Endothelial cell of umbilical vein (primary cell): ENCODE measurements at regions not wholly inside any gene's neighbourhood (a gene's known extent, or its start where the extent isn't known, plus 50 kb on each side); places are given as distances from the start of the nearest gene placed in this dataset.

Source experiments
- BruUV-seq: library from RNA; stranded (reverse); fragments of 400-500 nt; replicated peaks from 2 replicates; lab custom pipeline; 2021; lab: Mats Ljungman, UMichigan
- CTCF ChIA-PET: fragments of 300-600, 350-600 bp; sonication (Branson Sonifier 250); formaldehyde crosslinking; loops from one replicate; lab custom pipeline; 2021; ENCODE audit warnings: antibody characterized with exemption, inconsistent platforms; lab: Charles Lee
- POLR2A ChIA-PET: fragments of 300-600, 350-600 bp; sonication (Branson Sonifier 250); formaldehyde crosslinking; loops from one replicate; lab custom pipeline; 2021; ENCODE audit warnings: antibody characterized with exemption, inconsistent platforms; lab: Charles Lee
- DNase-seq: peaks from one replicate; pipeline ENCODE4 v3.0.0-alpha.2; 2011; ENCODE audit warnings: low read depth, low spot score
- FAIRE-seq: peaks from 2 replicates; lab custom pipeline; 2011; peaks lifted over from hg19 to GRCh38; lab: Jason Lieb, UNC
- H2AFZ ChIP-seq: 2 replicates; pipeline ENCODE4 v1.6.0; 2012; ENCODE audit warnings: low read depth, low read length, control low read depth, inconsistent platforms
- H3K27ac ChIP-seq: 2 replicates; pipeline ENCODE4 v1.5.1; 2011; ENCODE audit warnings: low read depth, mild to moderate bottlenecking, control low read depth, low read length, moderate library complexity; ENCODE audit not compliant: insufficient read depth
- H3K27me3 ChIP-seq, 2 experiments: 2 replicates each; pipeline versions ENCODE4 v1.6.0 to v1.6.1; 2011; ENCODE audit warnings: low read length in 2 of 2, mixed read lengths in 1 of 2; ENCODE audit not compliant: control insufficient read depth in 2 of 2, insufficient read depth in 2 of 2
- H3K36me3 ChIP-seq, 2 experiments: 2 replicates in 1 of 2; 3 replicates in 1 of 2; pipeline ENCODE4 v1.5.1; 2011; ENCODE audit warnings: low read length in 2 of 2, mild to moderate bottlenecking in 1 of 2, moderate library complexity in 1 of 2; ENCODE audit not compliant: control insufficient read depth in 2 of 2, insufficient read depth in 2 of 2; ENCODE audit errors: extremely low read depth in 1 of 2
- H3K4me1 ChIP-seq: 3 replicates; pipeline ENCODE4 v1.5.1; 2011; ENCODE audit warnings: mild to moderate bottlenecking, low read length; ENCODE audit not compliant: control insufficient read depth, insufficient read depth; ENCODE audit errors: extremely low read depth
- H3K4me2 ChIP-seq: 2 replicates; pipeline ENCODE4 v1.6.1; 2011; ENCODE audit warnings: low read length, control low read depth, mixed read lengths; ENCODE audit not compliant: insufficient read depth
- H3K4me3 ChIP-seq, 3 experiments: fragments of 200-600 bp in 1 of 3; sonication (generic), shearing (Covaris generic) in 1 of 3; replicated peaks in 1 of 3; 2 replicates each; pipeline ENCODE4 v1.5.1; 2011 to 2016; ENCODE audit warnings: control low read depth in 3 of 3, low read length in 3 of 3, mild to moderate bottlenecking in 2 of 3, inconsistent platforms in 1 of 3, low read depth in 1 of 3, moderate library complexity in 1 of 3; ENCODE audit not compliant: insufficient read depth in 1 of 3
- H3K79me2 ChIP-seq: 2 replicates; pipeline ENCODE4 v1.6.0; 2012; ENCODE audit warnings: low read length, inconsistent platforms; ENCODE audit not compliant: control insufficient read depth, insufficient read depth
- H3K9ac ChIP-seq: replicated peaks from 2 replicates; pipeline ENCODE3; 2011; ENCODE audit warnings: low read length, control low read depth; ENCODE audit not compliant: insufficient read depth; ENCODE audit errors: extremely low read depth
- H3K9me1 ChIP-seq: replicated peaks from 3 replicates; pipeline ENCODE4 v1.6.0; 2011; ENCODE audit warnings: mild to moderate bottlenecking, low read length; ENCODE audit not compliant: control insufficient read depth, insufficient read depth; ENCODE audit errors: extremely low read depth
- H3K9me3 ChIP-seq: replicated peaks from 2 replicates; pipeline ENCODE4 v1.5.1; 2012; ENCODE audit warnings: low read length, inconsistent platforms; ENCODE audit not compliant: control insufficient read depth, insufficient read depth
- H4K20me1 ChIP-seq: replicated peaks from 2 replicates; pipeline ENCODE3; 2011; ENCODE audit warnings: mild to moderate bottlenecking, low read length; ENCODE audit not compliant: control insufficient read depth, insufficient read depth; ENCODE audit errors: extremely low read depth
- EZH2 ChIP-seq: IDR thresholded peaks from 2 replicates; pipeline ENCODE4 v1.6.1; 2012; ENCODE audit warnings: borderline replicate concordance, low read depth, mild to moderate bottlenecking, moderate library complexity, low read length, inconsistent platforms; ENCODE audit not compliant: severe bottlenecking
- FOS ChIP-seq: IDR thresholded peaks from 2 replicates; pipeline ENCODE4 v1.6.1; 2011; ENCODE audit warnings: mild to moderate bottlenecking, low read length, moderate library complexity, borderline replicate concordance; ENCODE audit not compliant: insufficient read depth
- GATA2 ChIP-seq: IDR thresholded peaks from 2 replicates; pipeline ENCODE4 v1.7.0; 2011; ENCODE audit warnings: low read depth, mild to moderate bottlenecking, moderate library complexity, mixed read lengths, low read length; ENCODE audit not compliant: insufficient read length, insufficient read depth
- JUN ChIP-seq: IDR thresholded peaks from 2 replicates; pipeline ENCODE4 v1.6.1; 2011; ENCODE audit warnings: borderline replicate concordance, low read depth; ENCODE audit not compliant: insufficient read length, insufficient read depth
- MYC ChIP-seq: IDR thresholded peaks from one replicate; pipeline ENCODE4 v1.6.1; 2011; ENCODE audit warnings: mild to moderate bottlenecking, low read depth, low read length
- POLR2A ChIP-seq: IDR thresholded peaks from 2 replicates; pipeline ENCODE4 v1.6.1; 2012; ENCODE audit warnings: low read depth, mild to moderate bottlenecking, control low read depth, low read length
- POLR2AphosphoS5 ChIP-seq: IDR thresholded peaks from 2 replicates; pipeline ENCODE4 v1.6.1; 2012; ENCODE audit warnings: low read depth, mild to moderate bottlenecking, control low read depth, low read length, moderate library complexity; ENCODE audit not compliant: insufficient read depth
- dilution Hi-C: fragments of 300-500 bp; cut with MboI; formaldehyde crosslinking; loops from one replicate; pipeline ENCODE4 v1.15.0; 2019; ENCODE audit warnings: low sequenced_read_pairs; ENCODE audit not compliant: extremely low pct_ligation_motif_present
- intact Hi-C: fragments of 100-400 bp; cut with micrococcal nuclease; formaldehyde crosslinking; loops from one replicate; pipeline ENCODE4 v1.10.0; 2022
- TF ChIP-seq, protein P1 (sequence below), 2 donors: IDR thresholded peaks; 1 replicate in 1 of 2; 2 replicates in 1 of 2; pipeline ENCODE4 v1.5.1; 2011; ENCODE audit warnings: low read length in 2 of 2, mild to moderate bottlenecking in 2 of 2, moderate library complexity in 2 of 2, control low read depth in 1 of 2, inconsistent platforms in 1 of 2, low read depth in 1 of 2; ENCODE audit not compliant: insufficient read depth in 1 of 2; ENCODE audit errors: extremely low read depth in 1 of 2
- TF ChIP-seq, protein P2 (sequence below): IDR thresholded peaks from 2 replicates; pipeline ENCODE4 v1.6.1; 2011; ENCODE audit not compliant: insufficient read depth, insufficient read length

DNA sequence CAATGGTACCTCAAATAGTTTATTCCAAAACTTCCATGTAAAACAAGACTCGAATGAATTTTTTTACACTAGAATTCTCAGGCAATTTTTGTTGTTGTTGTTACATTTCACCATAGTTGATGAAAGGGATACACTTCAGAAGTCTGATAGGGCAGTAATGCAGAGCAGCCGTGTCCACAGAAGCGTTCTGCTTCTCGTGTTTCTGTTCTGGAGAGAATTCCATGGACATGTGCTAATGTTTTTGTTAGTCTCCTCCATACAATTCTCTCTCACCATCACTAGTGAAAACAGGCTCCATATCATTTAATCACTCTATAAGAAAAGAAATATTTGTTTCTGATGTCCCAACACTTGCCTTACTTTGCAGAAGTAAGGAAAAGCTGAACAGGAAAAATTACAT is 606.1 kb downstream of the SLC16A7 start:
- Histone ChIP-seq H3K4me2 (no peak overlapping the region), H3K27me3 (no peaks in the 10 kb centered on the region), H3K9me1 (no peaks in the 10 kb centered on the region), H3K9me3 (no peaks in the 10 kb centered on the region), H3K27ac (no peak overlapping the region), H3K79me2 (no peaks in the 10 kb centered on the region), H3K4me3 (no peak overlapping the region), H3K9ac (no peak overlapping the region), H2AFZ (no peak overlapping the region), H4K20me1 (no peaks in the 10 kb centered on the region), H3K4me1 (no peaks in the 10 kb centered on the region), H3K36me3 (no peaks in the 10 kb centered on the region)
- intact Hi-C loops (no loop called here), dilution Hi-C loops (no loop called here)
- TF ChIP-seq MYC (no peak), FOS (no peak)
- BruUV-seq: no TSS peak
- FAIRE-seq (no peak), DNase-seq (no peak)
- ChIA-PET CTCF (no interaction called here), POLR2A (no interaction called here)

DNA sequence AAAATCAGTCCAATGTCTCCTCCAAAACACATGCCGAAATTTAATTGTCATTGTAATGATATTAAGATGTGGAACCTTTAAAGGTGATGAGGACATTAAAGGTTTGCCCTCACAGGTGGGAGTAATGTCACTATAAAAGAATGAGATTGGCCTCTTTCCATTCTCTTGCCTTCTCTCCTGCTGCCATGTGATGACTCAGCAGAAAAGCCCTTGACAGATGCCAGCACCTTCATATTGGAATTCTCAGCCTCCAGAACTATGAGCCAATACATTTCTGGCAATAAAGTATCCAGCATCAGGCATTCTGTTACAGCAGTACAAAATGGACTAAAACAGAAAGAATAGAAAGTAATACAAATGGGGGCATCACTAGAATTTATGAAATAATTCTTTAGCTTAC is 609.7 kb downstream of the SLC16A7 start:
- H3K9ac ChIP-seq: no peak overlapping the region
- POLR2A ChIA-PET: no interaction called here
- H3K27ac ChIP-seq: no peak overlapping the region
- CTCF ChIA-PET: no interaction called here
- no peaks in the 10 kb centered on the region for H3K27me3 ChIP-seq
- BruUV-seq: no TSS peak
- TF ChIP-seq POLR2A: no peak
- no peak for TF ChIP-seq MYC
- TF ChIP-seq, protein P1, sequence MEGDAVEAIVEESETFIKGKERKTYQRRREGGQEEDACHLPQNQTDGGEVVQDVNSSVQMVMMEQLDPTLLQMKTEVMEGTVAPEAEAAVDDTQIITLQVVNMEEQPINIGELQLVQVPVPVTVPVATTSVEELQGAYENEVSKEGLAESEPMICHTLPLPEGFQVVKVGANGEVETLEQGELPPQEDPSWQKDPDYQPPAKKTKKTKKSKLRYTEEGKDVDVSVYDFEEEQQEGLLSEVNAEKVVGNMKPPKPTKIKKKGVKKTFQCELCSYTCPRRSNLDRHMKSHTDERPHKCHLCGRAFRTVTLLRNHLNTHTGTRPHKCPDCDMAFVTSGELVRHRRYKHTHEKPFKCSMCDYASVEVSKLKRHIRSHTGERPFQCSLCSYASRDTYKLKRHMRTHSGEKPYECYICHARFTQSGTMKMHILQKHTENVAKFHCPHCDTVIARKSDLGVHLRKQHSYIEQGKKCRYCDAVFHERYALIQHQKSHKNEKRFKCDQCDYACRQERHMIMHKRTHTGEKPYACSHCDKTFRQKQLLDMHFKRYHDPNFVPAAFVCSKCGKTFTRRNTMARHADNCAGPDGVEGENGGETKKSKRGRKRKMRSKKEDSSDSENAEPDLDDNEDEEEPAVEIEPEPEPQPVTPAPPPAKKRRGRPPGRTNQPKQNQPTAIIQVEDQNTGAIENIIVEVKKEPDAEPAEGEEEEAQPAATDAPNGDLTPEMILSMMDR (IDR thresholded peaks at IDR 0.05; ENCODE audit: extremely low read depth in 1 of 2, insufficient read depth in 1 of 2, low read depth in 1 of 2, low read length in 2 of 2): no peak
- no peak for TF ChIP-seq EZH2
- no peak for TF ChIP-seq GATA2
- no peak for TF ChIP-seq JUN
- TF ChIP-seq POLR2AphosphoS5: no peak
- TF ChIP-seq, protein P2, sequence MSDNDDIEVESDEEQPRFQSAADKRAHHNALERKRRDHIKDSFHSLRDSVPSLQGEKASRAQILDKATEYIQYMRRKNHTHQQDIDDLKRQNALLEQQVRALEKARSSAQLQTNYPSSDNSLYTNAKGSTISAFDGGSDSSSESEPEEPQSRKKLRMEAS: no peak
- TF ChIP-seq FOS: no peak
- no peak overlapping the region for H3K4me2 ChIP-seq
- no peak for FAIRE-seq
- no peak overlapping the region for H3K4me3 ChIP-seq
- H3K9me3 ChIP-seq: no peaks in the 10 kb centered on the region
- H3K4me1 ChIP-seq: no peaks in the 10 kb centered on the region
- no peaks in the 10 kb centered on the region for H4K20me1 ChIP-seq
- H2AFZ ChIP-seq: no peak overlapping the region
- dilution Hi-C loops: no loop called here
- intact Hi-C loops: no loop called here
- no peaks in the 10 kb centered on the region for H3K9me1 ChIP-seq
- no peaks in the 10 kb centered on the region for H3K36me3 ChIP-seq
- DNase-seq: no peak
- H3K79me2 ChIP-seq: no peaks in the 10 kb centered on the region
